CD4-positive, alpha-beta T cell treated with Interleukin-10 for 1 hour (primary cell): ENCODE measurements at regions not wholly inside any gene's neighbourhood (a gene's known extent, or its start where the extent isn't known, plus 50 kb on each side); places are given as distances from the start of the nearest gene placed in this dataset.
"Not testable (repeated sequence)": the region's sequence is repeated elsewhere in the genome, so short reads cannot be mapped to it uniquely, and the experiment has no call there.

Experiments
- DNase-seq: peaks from one replicate; pipeline ENCODE4 v3.0.0-alpha.2; 2020

DNA sequence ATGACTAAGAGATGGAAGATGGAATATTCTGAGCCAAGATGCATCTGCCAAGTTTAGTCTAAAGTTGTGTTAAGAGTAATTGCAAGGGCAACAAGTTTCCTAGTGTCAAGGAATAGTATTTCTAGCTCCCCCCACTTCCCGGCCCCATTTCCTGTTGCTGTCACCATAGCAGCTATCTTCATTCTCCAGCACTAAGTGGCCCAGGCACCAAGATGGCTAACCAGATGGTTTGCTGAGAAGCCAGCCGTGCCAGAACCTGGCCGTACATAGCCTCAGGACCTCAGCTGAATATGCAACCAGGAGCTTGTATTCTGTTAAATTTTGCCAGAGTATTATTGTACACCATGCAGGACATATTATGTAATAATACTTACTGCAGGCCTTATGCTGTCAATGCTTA lies 108.8 kb upstream of the UMPS start:
- no peak for DNase-seq

DNA sequence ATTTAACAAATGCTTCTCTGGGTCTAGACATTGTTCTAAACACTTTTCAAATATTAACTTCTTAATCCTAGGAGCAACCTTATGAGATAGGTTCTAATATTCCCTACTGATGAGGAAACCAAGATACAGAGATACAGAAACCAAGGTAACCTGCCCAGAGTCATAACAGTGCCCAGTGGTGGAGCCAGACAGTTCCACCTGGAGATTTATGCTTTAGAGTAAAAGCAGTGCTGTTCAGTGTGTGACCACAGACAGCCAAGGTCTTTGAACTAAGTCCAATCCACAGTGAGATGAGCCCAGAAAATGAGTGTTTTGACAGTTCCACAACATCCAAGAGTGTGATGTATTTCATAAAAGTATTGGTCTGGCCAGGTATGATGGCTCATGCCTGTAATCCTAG lies 105.2 kb upstream of the UMPS start:
- no peak for DNase-seq

DNA sequence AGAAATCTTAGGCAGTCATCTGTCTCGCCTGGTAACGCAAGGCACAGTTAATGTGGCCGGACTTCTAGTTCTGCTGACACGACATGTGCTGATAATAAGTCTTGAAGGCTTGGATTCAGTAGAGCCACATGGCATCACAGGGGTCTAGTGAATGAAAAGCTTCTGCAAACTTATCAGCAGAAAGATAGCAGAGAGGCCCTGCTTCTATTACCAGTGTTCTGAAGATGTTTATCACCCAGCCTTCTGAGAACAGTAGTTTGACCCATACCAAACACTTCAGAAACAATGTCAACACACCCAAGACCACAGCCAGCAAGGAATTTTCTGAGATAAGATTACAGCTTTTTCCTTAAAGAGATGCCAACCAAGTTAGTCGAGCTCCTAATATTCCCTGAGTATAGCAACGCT lies 102.7 kb upstream of the UMPS start:
- no peak for DNase-seq

DNA sequence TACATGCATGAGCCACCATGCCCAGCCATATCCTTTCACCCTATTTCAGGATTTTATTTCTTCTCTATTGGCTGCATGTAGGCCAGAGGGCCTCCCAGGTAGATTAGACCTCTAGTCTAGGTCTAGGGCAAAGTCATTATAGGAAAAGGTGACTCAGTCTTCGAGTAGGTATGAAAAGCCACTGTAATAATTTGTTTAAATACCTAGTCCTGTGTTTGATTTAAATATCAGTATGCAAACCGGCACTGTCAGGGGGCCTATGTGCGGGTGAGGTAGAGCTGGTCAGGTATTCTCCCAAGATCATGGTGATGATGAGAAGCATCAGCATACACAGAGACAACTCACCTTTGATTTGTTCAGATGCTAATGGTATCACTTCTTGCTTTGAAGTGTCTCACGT lies 101.4 kb upstream of the UMPS start:
- DNase-seq: no peak

DNA sequence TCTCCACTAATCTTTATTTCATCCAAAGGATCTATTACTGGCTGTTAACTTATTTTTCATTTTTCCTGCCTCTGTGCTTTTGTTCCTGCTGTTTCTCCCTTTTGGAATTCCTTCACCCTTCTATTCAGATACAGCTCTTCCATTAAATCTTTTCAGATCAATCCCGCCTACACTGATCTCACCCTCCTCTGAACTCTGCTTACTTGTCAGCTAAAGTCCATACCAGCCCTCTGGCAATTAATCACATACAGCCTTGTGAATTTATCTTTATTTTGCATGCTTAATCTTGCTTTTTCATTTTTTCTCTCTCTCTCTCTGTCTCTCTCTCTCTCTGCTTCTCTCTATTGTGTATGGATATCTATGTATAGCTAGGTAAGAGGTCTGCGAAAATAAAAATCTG lies 100.8 kb upstream of the UMPS start:
- no peak for DNase-seq

DNA sequence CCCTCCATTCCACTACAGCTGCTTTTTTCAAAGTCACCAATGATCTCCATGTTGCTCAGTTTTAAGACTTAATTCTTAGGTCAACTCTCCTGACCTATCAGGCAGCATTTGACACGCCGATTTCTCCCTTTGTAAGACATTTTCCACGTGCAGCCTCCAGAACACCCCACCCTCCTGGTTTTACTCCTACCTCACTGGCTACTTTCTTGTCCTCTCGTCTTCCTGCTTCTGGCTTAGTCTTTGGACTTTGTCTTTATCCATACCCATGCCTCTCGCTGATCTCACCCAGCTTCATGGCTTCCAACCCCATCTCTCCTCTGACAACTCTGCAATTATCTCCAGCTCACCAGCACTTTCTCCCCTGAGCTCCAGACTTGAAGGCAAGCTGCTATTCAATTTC lies 99.3 kb upstream of the UMPS start:
- no peak for DNase-seq

DNA sequence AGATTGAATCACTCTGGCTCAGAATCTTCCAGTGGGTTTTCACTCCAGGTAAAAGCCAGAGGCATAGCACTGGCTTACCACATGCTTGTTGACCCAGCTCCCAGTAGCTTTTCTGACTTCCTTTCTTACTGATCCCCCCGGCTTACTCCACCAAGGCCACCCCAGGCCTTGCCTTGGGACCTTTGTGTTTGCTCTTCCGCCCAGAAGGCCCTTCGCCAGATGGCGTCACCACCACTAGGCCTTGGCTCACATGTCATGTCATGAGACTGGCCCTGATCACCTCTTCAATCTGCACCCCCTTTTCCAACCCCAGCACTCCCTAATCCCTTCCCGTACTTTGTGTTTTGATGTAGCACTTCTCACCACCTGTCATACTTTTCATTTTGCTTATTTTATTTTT lies 98.5 kb upstream of the UMPS start:
- DNase-seq: no peak

DNA sequence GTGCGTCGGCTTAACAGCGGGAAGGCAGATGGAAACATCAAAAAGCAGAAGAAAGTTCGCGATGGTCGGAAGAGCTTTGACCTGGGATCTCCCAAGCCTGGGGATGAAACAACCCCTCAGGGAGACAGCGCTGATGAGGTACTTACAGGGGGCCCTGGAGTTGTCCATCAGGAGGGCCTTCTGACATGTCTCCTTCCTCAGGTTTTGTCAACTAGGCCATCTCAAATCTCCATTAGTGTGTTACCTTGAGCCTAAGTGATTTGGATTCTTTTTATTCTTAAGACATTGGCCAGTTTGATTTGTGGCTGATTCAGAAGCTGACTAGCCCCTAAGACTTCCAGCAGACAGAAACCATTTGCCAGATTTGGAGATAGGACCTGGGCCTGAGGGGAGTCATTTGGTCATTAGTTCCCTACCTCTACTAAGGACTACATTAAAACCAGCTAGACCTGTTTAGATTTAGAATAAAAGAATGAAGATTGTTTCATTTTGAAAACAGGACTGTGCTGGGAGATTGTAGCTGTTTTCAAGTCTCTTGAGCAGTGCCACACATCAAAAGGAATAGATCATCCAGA lies 97.6 kb upstream of the UMPS start:
- no peak for DNase-seq

DNA sequence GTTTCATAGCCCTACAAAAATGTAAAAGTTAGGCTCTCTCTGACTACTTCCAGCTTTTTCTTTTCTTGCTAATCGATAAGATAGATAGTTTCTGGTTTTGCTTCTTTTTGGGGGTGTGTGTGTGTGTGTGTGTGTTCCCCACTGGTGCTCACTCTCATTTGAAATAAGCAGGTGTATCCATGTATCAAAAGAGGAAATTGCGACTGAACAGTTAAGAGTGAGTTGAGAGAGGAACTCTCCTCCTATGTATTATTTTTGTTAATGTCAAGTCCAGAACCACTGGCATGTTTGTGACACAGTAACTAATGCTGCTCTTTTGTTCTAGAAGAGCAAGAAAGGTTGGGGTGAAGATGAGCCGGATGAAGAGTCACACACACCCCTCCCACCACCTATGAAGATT lies 96.7 kb upstream of the UMPS start:
- no peak for DNase-seq

DNA sequence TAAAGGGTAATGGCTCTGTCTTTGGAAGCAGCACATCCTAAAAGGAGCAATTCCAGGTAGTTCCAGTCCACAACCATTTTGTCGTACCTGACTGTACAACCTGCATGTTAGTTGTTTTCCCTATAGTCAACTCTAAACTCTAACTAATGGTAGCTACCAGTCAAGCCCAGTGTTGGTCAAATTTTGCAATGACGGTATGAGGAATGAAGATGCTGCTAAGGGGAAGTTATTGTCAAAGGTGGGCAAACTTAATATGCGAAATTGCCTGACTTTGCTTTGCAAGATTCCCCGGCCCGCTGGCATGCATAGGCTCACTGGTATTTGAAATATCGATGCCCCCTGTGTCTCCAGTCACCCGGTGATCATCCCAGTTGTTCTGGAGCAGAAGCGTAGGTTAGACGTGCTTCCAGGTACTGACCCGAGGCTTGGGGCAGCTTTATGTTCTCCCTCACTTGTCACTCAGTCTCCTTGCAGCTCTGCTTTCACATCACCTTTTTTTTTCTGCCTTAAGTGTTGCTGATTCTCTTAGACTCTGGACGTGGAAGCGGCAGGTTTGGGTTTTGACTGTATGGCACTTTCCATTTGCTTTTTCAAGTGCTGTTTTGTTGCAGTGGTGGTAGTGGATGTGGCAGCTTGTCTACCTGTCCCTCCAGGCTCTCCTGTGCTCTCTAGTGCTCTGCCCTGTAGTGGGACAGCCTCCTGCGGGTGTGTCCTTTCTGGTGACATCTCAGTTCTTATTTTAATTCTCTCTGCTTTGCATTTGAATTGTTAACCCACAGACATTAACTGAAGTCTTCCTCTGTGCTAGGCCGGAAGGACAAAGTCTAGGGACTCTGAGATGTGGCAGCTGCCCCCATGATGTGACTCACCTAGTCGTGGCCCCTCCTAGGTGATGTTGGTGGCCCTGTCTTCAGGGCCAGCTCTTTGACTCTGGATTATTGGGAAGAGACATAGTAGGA lies 95.8 kb upstream of the UMPS start:
- DNase-seq: no peak

DNA sequence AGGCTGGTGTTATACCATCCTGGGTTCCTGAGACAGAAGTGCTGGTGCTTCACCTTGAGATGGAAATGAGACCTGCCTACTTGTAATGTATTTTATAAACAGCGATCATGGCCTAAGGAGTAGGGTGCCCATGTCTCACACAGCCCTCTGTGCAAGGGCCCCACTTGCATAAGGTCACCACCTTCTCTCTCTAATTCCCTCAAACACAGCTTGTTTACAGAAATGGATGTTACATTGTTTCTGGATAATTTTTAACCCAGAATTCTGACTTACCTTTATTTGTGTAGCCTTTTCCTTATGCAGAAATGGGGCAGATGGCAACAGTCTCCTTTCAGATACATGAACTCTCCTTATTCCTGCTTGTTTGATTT lies 95.1 kb upstream of the UMPS start:
- no peak for DNase-seq

DNA sequence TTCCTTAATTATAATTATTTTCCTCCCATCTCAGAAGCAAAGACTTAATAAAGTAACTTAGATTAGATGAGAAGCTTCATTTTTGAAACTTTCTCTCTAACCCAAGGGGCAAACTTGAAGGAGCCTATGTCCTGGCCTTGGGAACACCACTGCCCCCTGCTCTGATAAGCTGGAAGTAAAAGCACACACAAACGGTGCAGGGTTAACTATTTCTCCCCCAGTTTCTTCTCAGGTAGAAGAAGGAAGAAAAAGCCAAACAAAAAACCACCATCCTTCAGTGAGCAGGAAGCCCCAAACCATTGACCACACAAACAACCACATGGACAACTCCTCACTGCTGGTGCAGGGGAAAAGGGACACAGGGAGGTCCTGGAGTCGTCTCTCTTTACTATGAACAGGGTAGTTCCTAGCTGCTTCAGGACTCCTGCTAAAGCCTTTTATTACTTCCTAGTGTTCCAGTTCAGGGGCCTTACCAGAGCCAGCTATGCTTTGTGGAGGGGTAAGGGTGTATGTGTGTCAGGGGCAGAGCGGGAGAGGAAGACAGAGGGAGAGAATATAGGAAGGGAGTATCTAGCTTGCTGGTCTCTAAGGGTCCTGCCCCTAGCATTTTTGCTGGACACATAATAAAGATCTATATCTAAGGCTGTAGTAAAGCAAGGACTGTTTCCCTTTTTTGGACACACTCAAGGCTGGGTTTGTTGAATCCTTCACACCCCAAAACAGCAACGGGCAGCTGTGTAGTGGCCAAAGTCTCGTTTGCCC lies 94.0 kb upstream of the UMPS start:
- DNase-seq: no peak

DNA sequence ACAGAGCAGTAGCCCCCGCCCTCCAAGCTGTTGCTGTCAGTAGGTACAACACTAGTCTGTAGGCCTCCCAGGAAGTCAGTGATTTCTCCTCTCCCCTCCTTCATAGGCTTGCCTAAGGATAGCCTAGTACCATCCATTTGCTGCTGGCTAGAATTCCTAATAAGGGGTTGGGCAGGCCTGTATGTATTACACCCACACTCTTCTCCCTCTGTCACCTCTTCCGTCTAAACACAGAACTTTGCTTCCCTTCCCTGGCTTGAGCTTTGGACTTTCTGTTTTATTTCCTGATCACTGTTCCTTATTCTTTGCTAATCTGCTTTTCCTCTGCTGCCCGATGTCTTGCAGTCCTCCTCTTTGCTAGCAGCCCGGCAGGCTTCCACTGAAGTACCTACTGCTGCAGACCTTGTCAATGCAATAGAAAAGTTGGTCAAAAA lies 93.4 kb upstream of the UMPS start:
- DNase-seq: no peak

DNA sequence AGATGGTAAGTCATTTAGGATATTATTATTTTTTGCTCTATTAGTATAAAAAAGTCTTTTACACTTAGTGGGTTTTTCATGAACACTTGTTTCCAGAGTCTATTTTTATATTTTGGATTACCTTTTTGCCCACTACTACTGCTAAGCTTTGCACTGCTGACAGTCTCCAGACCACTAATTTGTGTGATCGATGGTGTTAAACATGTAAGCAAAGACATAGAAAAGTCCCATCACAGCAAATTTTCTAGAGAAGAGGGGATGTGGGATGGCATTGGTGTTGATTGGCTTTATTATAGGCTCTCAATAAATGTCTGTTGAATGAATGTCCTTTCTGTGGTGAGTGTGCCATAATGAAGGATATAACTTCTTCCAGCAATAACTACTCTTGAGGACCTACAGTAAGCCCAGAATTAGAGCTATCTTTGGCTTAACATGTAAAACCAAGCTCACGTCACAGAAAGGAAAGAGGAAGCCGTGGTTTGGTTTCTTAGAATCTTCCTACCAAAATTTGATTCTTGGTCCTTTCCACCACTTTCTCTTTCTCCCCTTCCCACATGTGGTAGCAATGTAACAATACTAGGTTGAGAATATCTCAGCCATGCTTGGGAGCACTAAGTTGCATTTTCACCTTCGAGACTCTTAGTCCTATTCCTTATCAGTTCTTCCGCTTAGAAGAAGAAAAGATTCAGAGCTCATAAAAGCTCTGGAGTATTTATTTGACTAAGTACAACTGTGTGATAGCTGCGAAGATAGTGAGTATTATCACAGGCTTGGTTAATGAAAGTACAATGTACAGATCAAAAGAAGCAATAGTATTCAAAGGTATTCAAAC lies 90.6 kb upstream of the UMPS start:
- peak; percentile 20 for DNase-seq

DNA sequence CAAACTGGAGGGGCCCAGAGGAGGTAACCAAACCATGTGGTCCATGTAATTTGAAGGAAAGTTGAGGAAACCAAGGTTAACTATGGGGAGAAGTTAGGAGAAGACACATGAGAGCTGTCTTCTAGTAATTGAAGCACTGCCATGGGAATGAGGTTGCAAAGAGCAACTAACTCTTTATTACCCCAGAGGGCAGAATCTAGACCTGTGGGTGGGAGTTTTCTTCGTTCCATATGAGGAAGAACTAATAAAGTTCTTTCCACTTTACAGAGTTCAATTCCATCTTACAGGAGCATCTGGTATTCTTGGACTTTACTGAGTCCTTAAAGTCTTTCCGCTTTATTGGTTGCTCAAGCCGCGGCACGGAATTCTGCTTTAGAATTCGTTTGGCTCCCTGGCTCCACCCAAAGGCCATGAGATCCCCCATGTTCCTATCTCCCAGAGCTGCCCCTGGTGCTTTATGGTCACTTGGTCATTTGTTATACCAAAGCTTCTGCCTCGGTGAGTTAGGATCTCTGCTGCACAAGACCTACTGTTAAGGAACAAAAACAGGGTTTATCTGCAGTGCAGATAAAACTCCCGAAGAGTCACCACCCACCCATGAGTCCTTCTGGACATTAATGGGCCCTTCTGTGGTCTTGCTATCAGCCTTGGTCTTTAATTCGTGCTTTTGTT lies 89.5 kb upstream of the UMPS start:
- no peak for DNase-seq

DNA sequence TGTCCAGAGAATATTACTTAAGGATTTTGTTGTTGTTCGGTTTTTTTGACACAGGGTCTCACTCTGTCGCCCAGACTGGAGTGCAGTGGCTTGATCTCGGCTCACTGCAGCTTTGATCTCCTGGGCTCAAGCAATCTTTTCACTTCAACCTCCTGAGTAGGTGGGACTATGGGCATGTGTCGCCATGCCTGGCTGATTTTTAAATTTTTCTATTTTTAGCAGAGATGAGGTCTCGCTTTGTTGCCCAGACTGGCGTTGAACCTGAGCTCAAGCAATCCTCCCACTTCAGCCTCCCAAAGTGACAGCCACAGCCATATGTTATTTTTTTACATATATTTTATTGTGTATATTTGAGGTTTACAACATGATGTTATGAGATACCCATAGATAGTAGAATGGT lies 86.8 kb upstream of the UMPS start:
- DNase-seq: no peak

DNA sequence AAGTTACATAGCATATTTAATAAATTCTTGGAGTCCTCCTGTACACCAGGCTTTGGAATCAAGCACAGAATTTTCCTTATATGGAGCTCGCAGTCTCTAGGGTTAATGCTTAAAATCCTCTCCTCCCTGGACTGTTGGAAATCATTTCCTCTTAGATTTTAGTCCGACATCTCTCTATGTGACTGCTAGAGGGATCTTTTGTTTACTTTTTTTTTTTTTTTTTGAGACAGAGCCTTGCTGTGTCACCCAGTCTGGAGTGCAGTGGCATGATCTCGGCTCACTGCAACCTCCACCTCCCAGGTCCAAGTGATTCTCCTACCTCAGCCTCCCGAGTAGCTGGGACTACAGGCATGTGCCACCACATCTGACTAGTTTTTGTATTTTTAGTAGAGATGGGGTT lies 84.1 kb upstream of the UMPS start:
- DNase-seq: not testable (repeated sequence)

DNA sequence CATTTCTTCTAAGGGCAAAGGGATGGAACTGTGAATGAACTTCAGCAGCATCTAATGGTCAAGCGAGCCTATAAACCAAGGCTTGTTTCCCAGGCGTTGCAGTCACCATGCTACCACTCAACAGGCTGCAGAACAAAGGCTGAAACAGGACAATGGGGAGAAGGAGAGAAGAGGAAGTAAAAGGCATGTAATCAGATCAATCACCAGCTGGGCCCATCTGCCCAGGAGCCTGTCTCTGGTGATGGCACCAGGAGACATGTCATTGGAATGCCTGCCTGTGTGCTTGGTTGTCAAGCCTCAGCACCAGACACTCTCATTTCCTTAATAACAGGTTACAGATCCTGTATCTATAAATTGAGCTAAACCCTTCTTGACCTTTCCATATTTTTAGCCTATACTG lies 81.7 kb upstream of the UMPS start:
- DNase-seq: no peak

DNA sequence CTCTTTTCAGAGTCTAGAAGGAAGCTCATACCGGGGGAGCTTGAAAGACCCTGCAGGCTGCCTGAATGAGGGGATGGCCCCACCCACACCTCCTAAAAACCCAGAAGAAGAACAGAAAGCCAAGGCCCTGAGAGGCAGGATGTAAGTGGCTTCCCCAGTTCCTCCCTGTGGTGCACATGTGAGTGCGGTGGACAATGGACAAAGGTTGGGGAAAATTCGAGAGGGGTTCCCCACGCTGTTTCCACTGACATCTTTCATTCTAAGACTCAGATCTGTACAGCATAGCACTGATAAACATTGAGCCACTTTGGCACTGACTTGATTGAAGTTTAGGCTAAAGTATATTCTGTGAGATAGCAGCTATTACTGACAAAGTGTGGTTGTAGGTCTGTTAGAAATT lies 79.5 kb upstream of the UMPS start:
- DNase-seq: no peak

DNA sequence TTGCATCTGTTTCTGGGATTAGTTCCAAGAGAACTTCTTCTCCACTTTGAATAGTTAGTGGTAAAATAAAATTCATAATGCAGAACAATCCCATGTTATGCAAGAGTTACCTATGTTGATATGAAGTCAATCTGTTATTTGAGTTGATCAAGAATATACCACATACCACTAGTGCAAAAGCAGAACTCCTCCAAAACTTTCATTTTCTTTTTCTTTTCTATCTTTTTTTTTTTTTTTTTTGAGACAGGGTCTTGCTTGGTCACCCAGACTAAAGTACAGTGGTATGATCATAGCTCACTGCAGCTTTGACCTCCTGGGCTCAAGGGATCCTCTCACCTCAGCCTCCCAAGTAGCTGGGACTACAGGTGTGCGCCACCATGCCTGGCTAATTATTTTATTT lies 78.8 kb upstream of the UMPS start:
- DNase-seq: not testable (repeated sequence)

DNA sequence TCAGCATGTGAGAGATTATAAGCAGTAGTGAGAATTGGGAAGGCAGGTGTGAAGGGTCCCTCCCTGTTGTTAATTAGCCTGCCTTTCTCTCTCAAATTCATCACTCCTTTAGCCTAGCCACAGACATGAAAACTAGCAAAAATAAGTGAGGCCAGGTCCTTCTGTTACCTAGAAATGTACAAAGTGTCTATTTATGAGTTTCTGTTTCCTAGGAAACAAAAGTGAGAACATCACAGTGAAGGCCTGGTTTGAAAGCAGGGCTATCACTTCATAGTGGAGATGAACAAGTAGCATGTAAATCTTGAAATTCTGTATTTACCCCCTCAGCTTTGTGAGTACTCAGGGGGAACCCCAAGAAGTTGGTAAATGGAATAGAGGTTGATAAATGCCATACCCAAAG lies 78.2 kb upstream of the UMPS start:
- DNase-seq: no peak

DNA sequence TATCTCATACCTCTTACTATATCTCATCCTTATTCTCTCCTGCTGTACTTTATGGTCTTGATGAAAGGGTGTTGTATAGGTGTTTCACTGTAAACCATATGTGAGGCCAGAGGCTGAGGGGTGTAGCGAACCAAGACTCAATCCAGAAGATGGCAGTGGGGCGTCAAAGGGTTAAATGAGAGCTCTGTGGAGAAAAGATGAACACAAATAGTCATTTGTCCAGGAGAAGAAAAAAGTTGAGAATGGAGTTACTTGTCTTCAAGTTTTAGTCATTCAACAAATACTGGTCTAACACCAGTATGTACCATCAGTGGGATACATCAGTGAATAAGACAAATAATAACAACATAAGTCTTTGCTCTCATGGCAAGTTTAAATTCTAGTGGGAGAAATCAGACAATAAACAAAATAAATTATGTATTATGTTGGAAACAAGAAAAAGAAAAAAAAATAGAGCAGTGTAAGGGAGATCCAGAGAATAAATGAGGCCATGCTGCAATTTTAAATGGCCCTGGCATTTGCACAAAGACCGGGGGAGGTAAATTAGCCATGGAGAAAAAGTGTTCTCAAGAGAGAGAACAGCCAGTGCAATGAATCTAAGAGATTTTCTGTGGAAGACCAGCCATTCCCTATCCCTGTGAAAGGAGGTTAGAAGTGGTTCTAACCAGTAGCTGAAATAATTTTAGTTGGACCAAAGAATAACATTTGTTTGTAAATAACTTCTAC lies 77.0 kb upstream of the UMPS start:
- no peak for DNase-seq
